Breast epithelium (tissue), 4 donors: ENCODE measurements at regions not wholly inside any gene's neighbourhood (a gene's known extent, or its start where the extent isn't known, plus 50 kb on each side); places are given as distances from the start of the nearest gene placed in this dataset.
A peak's percentile ranks its signal among the peaks of the same experiment; 100 is the strongest.
"Not testable (repeated sequence)": the region's sequence is repeated elsewhere in the genome, so short reads cannot be mapped to it uniquely, and the experiment has no call there.

Experiments
- DNase-seq, 2 donors: peaks; one replicate each; pipeline ENCODE4 v3.0.0-alpha.2; 2019; ENCODE audit warnings: low spot score in 2 of 2
- H3K27ac ChIP-seq, 2 donors: fragments of 200-600 bp; sonication (generic) in 1 of 2; one replicate each; pipeline ENCODE4 v1.5.1; 2016 to 2019; ENCODE audit warnings: mild to moderate bottlenecking in 1 of 2
- H3K27me3 ChIP-seq, 2 donors: fragments of 200-600 bp; sonication (generic) in 1 of 2; one replicate each; pipeline versions ENCODE4 v1.5.1 to v1.6.0; 2017 to 2019; ENCODE audit warnings: control low read depth in 1 of 2, mild to moderate bottlenecking in 1 of 2
- H3K36me3 ChIP-seq: fragments of 200-600 bp; one replicate; pipeline ENCODE4 v1.5.1; 2019
- H3K4me1 ChIP-seq, 2 donors: fragments of 200-600 bp; sonication (generic); one replicate each; pipeline ENCODE4 v1.5.1; 2016 to 2019; ENCODE audit warnings: control low read depth in 1 of 2
- H3K4me3 ChIP-seq, 3 donors: fragments of 200-600 bp; sonication (generic); 1 replicate in 2 of 3; 2 replicates in 1 of 3; pipeline ENCODE4 v1.5.1; 2016 to 2019; ENCODE audit warnings: mild to moderate bottlenecking in 3 of 3, moderate library complexity in 2 of 3
- H3K9me3 ChIP-seq, 2 donors: fragments of 200-600 bp; sonication (generic) in 1 of 2; one replicate each; pipeline ENCODE4 v1.5.1; 2016 to 2019; ENCODE audit warnings: control low read depth in 1 of 2
- CTCF ChIP-seq, 3 donors: fragments of 450-650 bp; IDR thresholded peaks; one replicate each; pipeline ENCODE4 v1.5.1; 2016 to 2017; ENCODE audit warnings: antibody characterized with exemption in 3 of 3, mild to moderate bottlenecking in 3 of 3, moderate library complexity in 3 of 3
- POLR2A ChIP-seq: fragments of 450-650 bp; IDR thresholded peaks from one replicate; pipeline ENCODE4 v1.6.1; 2016; ENCODE audit warnings: antibody characterized with exemption, mild to moderate bottlenecking, moderate library complexity
- POLR2AphosphoS5 ChIP-seq, 3 donors: sonication (generic); formaldehyde crosslinking; IDR thresholded peaks; one replicate each; pipeline ENCODE4 v1.6.1; 2017; ENCODE audit warnings: antibody characterized with exemption in 3 of 3
- intact Hi-C: fragments of 100-400 bp; cut with DNase I; formaldehyde crosslinking; loops from one replicate; pipeline ENCODE4 v1.15.1; 2023; ENCODE audit warnings: low total_unique reads

- H3K36me3 ChIP-seq, H3K27me3 ChIP-seq, intact Hi-C loops, H3K9me3 ChIP-seq, H3K4me3 ChIP-seq, H3K27ac ChIP-seq, H3K4me1 ChIP-seq, DNase-seq: not testable (repeated sequence)
These were observed 168.5 kb upstream of the FAM72C start for GRCh38 chr1:144140243-144140642.

- DNase-seq, intact Hi-C loops, H3K27me3 ChIP-seq, H3K36me3 ChIP-seq, H3K27ac ChIP-seq, H3K4me1 ChIP-seq, H3K4me3 ChIP-seq: not testable (repeated sequence)
- peaks cover 10 to 28% of the 10 kb centered on the region in 2 donors for H3K9me3 ChIP-seq
These were observed 133.2 kb upstream of the FAM72C start for GRCh38 chr1:144105006-144105405.

- intact Hi-C loops, H3K36me3 ChIP-seq, H3K4me3 ChIP-seq, H3K27ac ChIP-seq, H3K27me3 ChIP-seq, H3K4me1 ChIP-seq: not testable (repeated sequence)
- peaks cover 10 to 28% of the 10 kb centered on the region in 2 donors for H3K9me3 ChIP-seq
- peak in 1 of 2 donors; percentile 52 for DNase-seq
These were observed 132.4 kb upstream of the FAM72C start for GRCh38 chr1:144104000-144104677.

GRCh38 chr1:144103156-144103880 is 131.5 kb upstream of the FAM72C start:
- intact Hi-C loops, H3K27me3 ChIP-seq, H3K4me1 ChIP-seq, H3K36me3 ChIP-seq, H3K4me3 ChIP-seq, H3K27ac ChIP-seq: not testable (repeated sequence)
- peak in 1 of 2 donors; percentile 44 for DNase-seq
- peaks cover 10 to 28% of the 10 kb centered on the region in 2 donors for H3K9me3 ChIP-seq

GRCh38 chr1:144102046-144102745 is 130.4 kb upstream of the FAM72C start:
- H3K27me3 ChIP-seq, H3K4me3 ChIP-seq, H3K27ac ChIP-seq, intact Hi-C loops, H3K4me1 ChIP-seq, H3K36me3 ChIP-seq: not testable (repeated sequence)
- DNase-seq: peak; percentile 14 to 66
- H3K9me3 ChIP-seq: peaks cover 10 to 28% of the 10 kb centered on the region in 2 donors

GRCh38 chr1:144101397-144102045 is 129.7 kb upstream of the FAM72C start:
- DNase-seq: peak; percentile 18 to 60
- Histone ChIP-seq H3K36me3 (no peaks in the 10 kb centered on the region), H3K27ac (no peak overlapping the region), H3K4me1 (no peaks in the 10 kb centered on the region), H3K4me3 (no peak overlapping the region), H3K9me3 (peaks cover 10 to 28% of the 10 kb centered on the region in 2 donors), H3K27me3 (peaks cover 0 to 4% of the 10 kb centered on the region in 2 donors)
- intact Hi-C loops: no loop called here
- no peak for TF ChIP-seq POLR2A
- no peak for TF ChIP-seq CTCF (IDR thresholded peaks at IDR 0.05)
- no peak for TF ChIP-seq POLR2AphosphoS5 (IDR thresholded peaks at IDR 0.05)

- H3K27me3 ChIP-seq, H3K27ac ChIP-seq, H3K4me1 ChIP-seq, intact Hi-C loops, H3K9me3 ChIP-seq, H3K36me3 ChIP-seq: not testable (repeated sequence)
- H3K4me3 ChIP-seq: peak overlapping the region; percentile 43 to 65 (median 46)
- DNase-seq: peak in 1 of 2 donors; percentile 14
These were observed 105.5 kb upstream of the FAM72C start for GRCh38 chr1:144077167-144077841.

GRCh38 chr1:144076646-144077045 is 104.9 kb upstream of the FAM72C start:
- H3K36me3 ChIP-seq, H3K9me3 ChIP-seq, intact Hi-C loops, H3K4me1 ChIP-seq, H3K27ac ChIP-seq, H3K27me3 ChIP-seq, DNase-seq: not testable (repeated sequence)
- peak overlapping the region; percentile 43 to 65 (median 46) for H3K4me3 ChIP-seq

- H3K9me3 ChIP-seq, intact Hi-C loops, H3K36me3 ChIP-seq, H3K4me3 ChIP-seq, H3K27me3 ChIP-seq, H3K4me1 ChIP-seq, DNase-seq, H3K27ac ChIP-seq: not testable (repeated sequence)
These were observed 98.7 kb upstream of the FAM72C start for GRCh38 chr1:144070394-144071053.

- H3K27ac ChIP-seq, intact Hi-C loops, H3K4me3 ChIP-seq, H3K27me3 ChIP-seq, DNase-seq, H3K4me1 ChIP-seq, H3K36me3 ChIP-seq, H3K9me3 ChIP-seq: not testable (repeated sequence)
These were observed 95.3 kb upstream of the FAM72C start for GRCh38 chr1:144067042-144067441.
